ENCODE measurements at regions not wholly inside any gene's neighbourhood (a gene's known extent, or its start where the extent isn't known, plus 50 kb on each side); places are given as distances from the start of the nearest gene placed in this dataset.

- Histone ChIP-seq H3K9me3 (ENCODE audit: low read depth, low read length, poor library complexity, severe bottlenecking) (no peaks in the 10 kb centered on the region), H3K4me1 (ENCODE audit: insufficient read depth, low read length, poor library complexity, severe bottlenecking) (no peaks in the 10 kb centered on the region), H3K27ac (ENCODE audit: low read depth, low read length, poor library complexity, severe bottlenecking) (no peak overlapping the region), H3K4me3 (ENCODE audit: low read depth, low read length, poor library complexity, severe bottlenecking) (no peak overlapping the region), H3K36me3 (ENCODE audit: insufficient read depth, low read length, poor library complexity, severe bottlenecking) (no peaks in the 10 kb centered on the region), H3K27me3 (replicated peaks; ENCODE audit: insufficient read depth, low read depth, low read length, poor library complexity) (peaks cover 56% of the 10 kb centered on the region)
- intact Hi-C loops (cut with micrococcal nuclease; ENCODE audit: unreplicated experiment) = no loop called here
- BruUV-seq (replicated peaks) = no TSS peak
- TF ChIP-seq EZH2 (IDR thresholded peaks at IDR 0.05; ENCODE audit: borderline replicate concordance, low read depth, low read length, poor library complexity, severe bottlenecking) = no peak
- TF ChIP-seq, protein P1, sequence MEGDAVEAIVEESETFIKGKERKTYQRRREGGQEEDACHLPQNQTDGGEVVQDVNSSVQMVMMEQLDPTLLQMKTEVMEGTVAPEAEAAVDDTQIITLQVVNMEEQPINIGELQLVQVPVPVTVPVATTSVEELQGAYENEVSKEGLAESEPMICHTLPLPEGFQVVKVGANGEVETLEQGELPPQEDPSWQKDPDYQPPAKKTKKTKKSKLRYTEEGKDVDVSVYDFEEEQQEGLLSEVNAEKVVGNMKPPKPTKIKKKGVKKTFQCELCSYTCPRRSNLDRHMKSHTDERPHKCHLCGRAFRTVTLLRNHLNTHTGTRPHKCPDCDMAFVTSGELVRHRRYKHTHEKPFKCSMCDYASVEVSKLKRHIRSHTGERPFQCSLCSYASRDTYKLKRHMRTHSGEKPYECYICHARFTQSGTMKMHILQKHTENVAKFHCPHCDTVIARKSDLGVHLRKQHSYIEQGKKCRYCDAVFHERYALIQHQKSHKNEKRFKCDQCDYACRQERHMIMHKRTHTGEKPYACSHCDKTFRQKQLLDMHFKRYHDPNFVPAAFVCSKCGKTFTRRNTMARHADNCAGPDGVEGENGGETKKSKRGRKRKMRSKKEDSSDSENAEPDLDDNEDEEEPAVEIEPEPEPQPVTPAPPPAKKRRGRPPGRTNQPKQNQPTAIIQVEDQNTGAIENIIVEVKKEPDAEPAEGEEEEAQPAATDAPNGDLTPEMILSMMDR (conservative IDR thresholded peaks at IDR 0.05; ENCODE audit: low read depth, low read length) = no peak
- ChIA-PET POLR2A (ENCODE audit: low non-redundant PET) (no interaction called here), CTCF (no interaction called here)
- no peak for DNase-seq (ENCODE audit: low spot score)
Measured at GRCh38 chr5:136619556-136619955, 254.2 kb upstream of the TRPC7 start.

DNA sequence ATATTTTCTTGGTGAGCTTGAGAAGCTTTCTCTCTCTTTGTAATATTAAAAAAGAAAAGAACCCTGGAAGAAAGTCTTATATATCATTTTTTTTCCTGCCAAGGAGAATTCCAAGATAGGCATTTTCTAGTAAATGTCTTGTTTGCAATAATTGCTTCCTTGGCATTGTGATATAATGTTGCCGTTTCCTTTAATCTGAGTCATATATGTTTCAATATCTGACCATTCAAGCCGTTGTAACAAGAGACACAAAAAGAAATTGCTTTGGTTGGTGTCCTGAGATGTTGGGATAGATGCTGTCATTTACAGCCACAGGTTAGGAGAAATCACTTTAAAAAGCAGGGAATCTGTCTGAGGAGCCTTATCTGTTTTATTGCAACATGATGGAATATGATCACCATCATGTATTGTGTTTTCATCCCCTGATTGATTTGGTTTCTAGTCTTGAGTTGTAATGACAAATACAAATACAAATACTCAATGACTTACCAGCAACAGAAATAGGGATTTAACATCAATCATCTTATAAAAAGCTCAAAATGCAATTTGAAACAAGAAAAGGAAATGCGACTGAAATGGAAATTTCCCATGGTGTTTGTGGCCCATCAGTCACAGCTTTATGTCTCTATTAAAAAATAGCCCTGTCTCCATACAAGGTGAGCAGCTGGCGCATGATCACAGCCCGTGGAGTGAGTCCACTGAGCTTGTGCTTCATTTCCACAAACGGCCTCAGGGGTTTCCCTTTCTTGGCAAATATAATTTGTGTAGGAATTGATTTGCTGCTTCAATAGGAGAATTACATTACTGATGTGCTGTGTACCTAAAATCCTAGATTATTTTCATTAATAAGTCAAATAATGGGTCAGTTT is 250.1 kb upstream of the TRPC7 start:
- peaks cover 57% of the 10 kb centered on the region for H3K27me3 ChIP-seq (replicated peaks; ENCODE audit: insufficient read depth, low read depth, low read length, poor library complexity)
- no peak for DNase-seq (ENCODE audit: low spot score)
- intact Hi-C loops (cut with micrococcal nuclease; ENCODE audit: unreplicated experiment) = no loop called here
- no peaks in the 10 kb centered on the region for H3K4me1 ChIP-seq (ENCODE audit: insufficient read depth, low read length, poor library complexity, severe bottlenecking)
- POLR2A ChIA-PET (ENCODE audit: low non-redundant PET) = no interaction called here
- CTCF ChIA-PET = no interaction called here
- BruUV-seq (replicated peaks) = no TSS peak
- H3K9me3 ChIP-seq (ENCODE audit: low read depth, low read length, poor library complexity, severe bottlenecking) = no peaks in the 10 kb centered on the region
- no peak overlapping the region for H3K27ac ChIP-seq (ENCODE audit: low read depth, low read length, poor library complexity, severe bottlenecking)
- no peak overlapping the region for H3K4me3 ChIP-seq (ENCODE audit: low read depth, low read length, poor library complexity, severe bottlenecking)
- no peaks in the 10 kb centered on the region for H3K36me3 ChIP-seq (ENCODE audit: insufficient read depth, low read length, poor library complexity, severe bottlenecking)
- TF ChIP-seq EZH2 (IDR thresholded peaks at IDR 0.05; ENCODE audit: borderline replicate concordance, low read depth, low read length, poor library complexity, severe bottlenecking) = no peak

- no peaks in the 10 kb centered on the region for H3K36me3 ChIP-seq (ENCODE audit: insufficient read depth, low read length, poor library complexity, severe bottlenecking)
- H3K4me1 ChIP-seq (ENCODE audit: insufficient read depth, low read length, poor library complexity, severe bottlenecking) = no peaks in the 10 kb centered on the region
- intact Hi-C loops (cut with micrococcal nuclease; ENCODE audit: unreplicated experiment) = no loop called here
- ChIA-PET CTCF (no interaction called here), POLR2A (ENCODE audit: low non-redundant PET) (no interaction called here)
- DNase-seq (ENCODE audit: low spot score) = no peak
- peaks cover 47% of the 10 kb centered on the region for H3K27me3 ChIP-seq (replicated peaks; ENCODE audit: insufficient read depth, low read depth, low read length, poor library complexity)
- no peak overlapping the region for H3K27ac ChIP-seq (ENCODE audit: low read depth, low read length, poor library complexity, severe bottlenecking)
- H3K4me3 ChIP-seq (ENCODE audit: low read depth, low read length, poor library complexity, severe bottlenecking) = no peak overlapping the region
- H3K9me3 ChIP-seq (ENCODE audit: low read depth, low read length, poor library complexity, severe bottlenecking) = no peaks in the 10 kb centered on the region
- TF ChIP-seq, protein P1 (conservative IDR thresholded peaks at IDR 0.05; ENCODE audit: low read depth, low read length) = no peak
- no peak for TF ChIP-seq EZH2 (IDR thresholded peaks at IDR 0.05; ENCODE audit: borderline replicate concordance, low read depth, low read length, poor library complexity, severe bottlenecking)
- no TSS peak for BruUV-seq (replicated peaks)
Measured at GRCh38 chr5:136613230-136613629, 247.9 kb upstream of the TRPC7 start.

DNA sequence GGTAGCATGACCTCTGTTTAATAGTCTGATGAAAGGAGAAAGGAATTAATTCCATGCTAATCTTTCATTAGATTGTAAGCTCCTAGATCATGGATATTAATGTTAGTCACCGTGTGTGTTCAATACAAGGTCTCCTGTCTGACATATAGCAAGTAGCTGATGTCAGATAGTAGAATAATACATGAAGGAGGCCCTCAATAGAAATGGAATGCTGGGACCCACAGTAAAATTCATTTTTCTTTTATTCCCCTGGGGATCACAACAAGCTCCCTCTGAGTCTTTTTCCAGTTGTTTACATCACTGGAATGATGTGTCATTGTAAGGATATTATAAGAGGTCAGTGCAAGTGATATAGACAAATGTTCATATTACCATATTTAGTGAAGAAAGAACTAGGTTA is 240.3 kb upstream of the TRPC7 start:
- Histone ChIP-seq H3K27me3 (replicated peaks; ENCODE audit: insufficient read depth, low read depth, low read length, poor library complexity) (peaks cover 10% of the 10 kb centered on the region), H3K27ac (ENCODE audit: low read depth, low read length, poor library complexity, severe bottlenecking) (no peak overlapping the region), H3K36me3 (ENCODE audit: insufficient read depth, low read length, poor library complexity, severe bottlenecking) (no peaks in the 10 kb centered on the region), H3K9me3 (ENCODE audit: low read depth, low read length, poor library complexity, severe bottlenecking) (no peaks in the 10 kb centered on the region), H3K4me1 (ENCODE audit: insufficient read depth, low read length, poor library complexity, severe bottlenecking) (no peaks in the 10 kb centered on the region), H3K4me3 (ENCODE audit: low read depth, low read length, poor library complexity, severe bottlenecking) (no peak overlapping the region)
- TF ChIP-seq, protein P1 (conservative IDR thresholded peaks at IDR 0.05; ENCODE audit: low read depth, low read length) = no peak
- no peak for TF ChIP-seq EZH2 (IDR thresholded peaks at IDR 0.05; ENCODE audit: borderline replicate concordance, low read depth, low read length, poor library complexity, severe bottlenecking)
- no peak for DNase-seq (ENCODE audit: low spot score)
- intact Hi-C loops (cut with micrococcal nuclease; ENCODE audit: unreplicated experiment) = no loop called here
- ChIA-PET CTCF (no interaction called here), POLR2A (ENCODE audit: low non-redundant PET) (no interaction called here)
- no TSS peak for BruUV-seq (replicated peaks)

Data from A673 (cell line).